ENCODE measurements at regions not wholly inside any gene's neighbourhood (a gene's known extent, or its start where the extent isn't known, plus 50 kb on each side); places are given as distances from the start of the nearest gene placed in this dataset.

GRCh38 chr13:67299751-67300150 lies 69.6 kb upstream of the PCDH9 start:
- ChIA-PET POLR2A (no interaction called here), CTCF (no interaction called here)
- TF ChIP-seq, protein P1, sequence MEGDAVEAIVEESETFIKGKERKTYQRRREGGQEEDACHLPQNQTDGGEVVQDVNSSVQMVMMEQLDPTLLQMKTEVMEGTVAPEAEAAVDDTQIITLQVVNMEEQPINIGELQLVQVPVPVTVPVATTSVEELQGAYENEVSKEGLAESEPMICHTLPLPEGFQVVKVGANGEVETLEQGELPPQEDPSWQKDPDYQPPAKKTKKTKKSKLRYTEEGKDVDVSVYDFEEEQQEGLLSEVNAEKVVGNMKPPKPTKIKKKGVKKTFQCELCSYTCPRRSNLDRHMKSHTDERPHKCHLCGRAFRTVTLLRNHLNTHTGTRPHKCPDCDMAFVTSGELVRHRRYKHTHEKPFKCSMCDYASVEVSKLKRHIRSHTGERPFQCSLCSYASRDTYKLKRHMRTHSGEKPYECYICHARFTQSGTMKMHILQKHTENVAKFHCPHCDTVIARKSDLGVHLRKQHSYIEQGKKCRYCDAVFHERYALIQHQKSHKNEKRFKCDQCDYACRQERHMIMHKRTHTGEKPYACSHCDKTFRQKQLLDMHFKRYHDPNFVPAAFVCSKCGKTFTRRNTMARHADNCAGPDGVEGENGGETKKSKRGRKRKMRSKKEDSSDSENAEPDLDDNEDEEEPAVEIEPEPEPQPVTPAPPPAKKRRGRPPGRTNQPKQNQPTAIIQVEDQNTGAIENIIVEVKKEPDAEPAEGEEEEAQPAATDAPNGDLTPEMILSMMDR (IDR thresholded peaks at IDR 0.05; ENCODE audit: control extremely low read depth, extremely low read depth, low read depth, missing control alignments) = no peak
- no peak for DNase-seq (ENCODE audit: extremely low spot score)

GRCh38 chr13:67299072-67299635 lies 69.0 kb upstream of the PCDH9 start:
- no peak for DNase-seq (ENCODE audit: extremely low spot score)
- ChIA-PET CTCF (no interaction called here), POLR2A (no interaction called here)
- TF ChIP-seq, protein P1 (IDR thresholded peaks at IDR 0.05; ENCODE audit: control extremely low read depth, extremely low read depth, low read depth, missing control alignments) = no peak

GRCh38 chr13:67298297-67298696 lies 68.2 kb upstream of the PCDH9 start:
- TF ChIP-seq, protein P1 (IDR thresholded peaks at IDR 0.05; ENCODE audit: control extremely low read depth, extremely low read depth, low read depth, missing control alignments) = no peak
- DNase-seq (ENCODE audit: extremely low spot score) = no peak
- ChIA-PET POLR2A (no interaction called here), CTCF (no interaction called here)

DNA sequence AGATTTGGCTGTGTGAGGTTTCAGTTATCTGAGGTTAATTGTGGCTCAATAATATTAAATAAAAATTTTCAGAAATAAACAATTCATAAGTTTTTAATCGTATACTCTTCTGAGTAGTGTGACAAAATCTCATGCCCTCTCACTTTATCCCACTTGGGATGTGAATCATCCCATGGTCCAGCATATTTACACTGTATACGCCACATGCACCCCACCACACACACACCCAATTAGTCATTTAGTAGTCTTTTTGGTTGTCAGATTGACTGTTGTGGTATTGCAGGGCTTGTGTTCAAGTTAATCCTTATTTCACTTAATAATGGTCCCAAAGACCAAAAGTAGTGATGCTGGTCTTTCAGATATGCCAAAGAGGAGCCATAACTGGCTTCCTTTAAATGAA lies 66.4 kb upstream of the PCDH9 start:
- ChIA-PET CTCF (no interaction called here), POLR2A (no interaction called here)
- no peak for DNase-seq (ENCODE audit: extremely low spot score)
- TF ChIP-seq, protein P1 (IDR thresholded peaks at IDR 0.05; ENCODE audit: control extremely low read depth, extremely low read depth, low read depth, missing control alignments) = no peak

GRCh38 chr13:67292886-67293285 lies 62.8 kb upstream of the PCDH9 start:
- ChIA-PET CTCF (interaction anchor here (1.4 kb wide), 1 partner anchor 17 kb away, joined by 3 read pairs; no protein-coding TSS in a partner anchor), POLR2A (no interaction called here)
- TF ChIP-seq, protein P1 (IDR thresholded peaks at IDR 0.05; ENCODE audit: control extremely low read depth, extremely low read depth, low read depth, missing control alignments) = no peak
- no peak for DNase-seq (ENCODE audit: extremely low spot score)

GRCh38 chr13:67285611-67286010 lies 55.5 kb upstream of the PCDH9 start:
- ChIA-PET POLR2A (no interaction called here), CTCF (interaction anchor here (1.0 to 1.7 kb wide), 3 partner anchors 11 to 26 kb away, joined by 3 to 5 read pairs (median 4); no protein-coding TSS in a partner anchor)
- TF ChIP-seq, protein P1 (IDR thresholded peaks at IDR 0.05; ENCODE audit: control extremely low read depth, extremely low read depth, low read depth, missing control alignments) = no peak
- DNase-seq (ENCODE audit: extremely low spot score) = no peak

All from GM10248 (cell line).